Gastrocnemius medialis (tissue), 4 donors: ENCODE measurements at regions not wholly inside any gene's neighbourhood (a gene's known extent, or its start where the extent isn't known, plus 50 kb on each side); places are given as distances from the start of the nearest gene placed in this dataset.

ENCODE experiments used
- POLR2A ChIP-seq, 2 donors: fragments of 450-650 bp; IDR thresholded peaks; one replicate each; pipeline ENCODE4 v1.6.1; 2017; ENCODE audit warnings: antibody characterized with exemption in 2 of 2, mild to moderate bottlenecking in 2 of 2, moderate library complexity in 2 of 2
- TF ChIP-seq, protein P1 (sequence below), 5 experiments: fragments of 450-650 bp in 3 of 5; fragments of 200-600 bp in 2 of 5; sonication (generic) in 2 of 5; IDR thresholded peaks in 4 of 5; conservative IDR thresholded peaks in 1 of 5; 1 replicate in 4 of 5; 2 replicates in 1 of 5; pipeline ENCODE4 v1.5.1; 2016 to 2019; ENCODE audit warnings: antibody characterized with exemption in 5 of 5, mild to moderate bottlenecking in 3 of 5, moderate library complexity in 3 of 5

DNA sequence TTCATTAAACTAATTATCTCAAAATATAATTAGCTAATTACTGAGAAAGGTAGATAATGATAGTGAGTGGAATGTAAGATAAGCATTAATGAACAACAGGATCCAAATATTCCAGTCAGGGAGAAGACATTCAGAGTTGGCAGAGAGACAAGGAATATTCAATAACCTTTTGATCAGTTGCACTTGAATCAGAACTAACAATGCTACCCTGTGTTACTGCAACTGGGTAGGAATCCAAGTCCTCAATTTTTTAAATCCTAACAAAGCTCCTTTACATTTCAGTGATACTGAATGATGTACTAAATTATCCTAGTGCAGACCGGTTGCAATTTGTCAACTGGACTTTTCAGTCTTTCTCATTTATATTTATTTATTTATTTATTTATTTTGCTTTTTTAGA lies 107.1 kb upstream of the MIR17HG start:
- no peak for TF ChIP-seq POLR2A (IDR thresholded peaks at IDR 0.05)
- TF ChIP-seq, protein P1, sequence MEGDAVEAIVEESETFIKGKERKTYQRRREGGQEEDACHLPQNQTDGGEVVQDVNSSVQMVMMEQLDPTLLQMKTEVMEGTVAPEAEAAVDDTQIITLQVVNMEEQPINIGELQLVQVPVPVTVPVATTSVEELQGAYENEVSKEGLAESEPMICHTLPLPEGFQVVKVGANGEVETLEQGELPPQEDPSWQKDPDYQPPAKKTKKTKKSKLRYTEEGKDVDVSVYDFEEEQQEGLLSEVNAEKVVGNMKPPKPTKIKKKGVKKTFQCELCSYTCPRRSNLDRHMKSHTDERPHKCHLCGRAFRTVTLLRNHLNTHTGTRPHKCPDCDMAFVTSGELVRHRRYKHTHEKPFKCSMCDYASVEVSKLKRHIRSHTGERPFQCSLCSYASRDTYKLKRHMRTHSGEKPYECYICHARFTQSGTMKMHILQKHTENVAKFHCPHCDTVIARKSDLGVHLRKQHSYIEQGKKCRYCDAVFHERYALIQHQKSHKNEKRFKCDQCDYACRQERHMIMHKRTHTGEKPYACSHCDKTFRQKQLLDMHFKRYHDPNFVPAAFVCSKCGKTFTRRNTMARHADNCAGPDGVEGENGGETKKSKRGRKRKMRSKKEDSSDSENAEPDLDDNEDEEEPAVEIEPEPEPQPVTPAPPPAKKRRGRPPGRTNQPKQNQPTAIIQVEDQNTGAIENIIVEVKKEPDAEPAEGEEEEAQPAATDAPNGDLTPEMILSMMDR (IDR thresholded peaks at IDR 0.05 in 4 of 5, conservative IDR thresholded peaks at IDR 0.05 in 1 of 5), result no peak
